Fibroblast of mammary gland (primary cell): ENCODE measurements at regions not wholly inside any gene's neighbourhood (a gene's known extent, or its start where the extent isn't known, plus 50 kb on each side); places are given as distances from the start of the nearest gene placed in this dataset.

ENCODE experiments used
- DNase-seq: peaks from one replicate; pipeline ENCODE4 v3.0.0-alpha.2; 2010; ENCODE audit warnings: low read depth
- H3K4me3 ChIP-seq: 2 replicates; pipeline ENCODE4 v1.5.1; 2011; ENCODE audit warnings: low read depth, mild to moderate bottlenecking, low read length, moderate library complexity; ENCODE audit not compliant: control insufficient read depth
- TF ChIP-seq, protein P1 (sequence below): conservative IDR thresholded peaks from 2 replicates; pipeline ENCODE4 v1.5.1; 2011; ENCODE audit warnings: low read depth, low read length, inconsistent platforms; ENCODE audit not compliant: control insufficient read depth, insufficient read depth

DNA sequence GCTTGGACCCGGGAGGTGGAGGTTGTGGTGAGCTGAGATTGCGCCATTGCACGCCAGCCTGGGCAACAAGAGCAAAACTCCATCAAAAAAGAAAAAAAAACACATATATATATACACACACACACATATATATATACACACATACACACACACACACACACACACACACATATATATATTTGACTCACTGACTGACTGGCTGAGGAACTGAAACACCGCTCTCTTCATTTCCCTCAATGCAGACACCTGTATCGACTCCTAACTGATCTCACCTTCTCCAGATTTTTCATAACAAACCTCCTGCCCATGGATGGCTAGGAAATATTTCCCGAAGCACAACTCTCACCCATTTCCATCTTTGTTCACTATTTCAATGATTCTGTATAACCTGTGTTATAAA is 140.7 kb upstream of the ANO3 start:
- no peak overlapping the region for H3K4me3 ChIP-seq
- no peak for DNase-seq
- TF ChIP-seq, protein P1, sequence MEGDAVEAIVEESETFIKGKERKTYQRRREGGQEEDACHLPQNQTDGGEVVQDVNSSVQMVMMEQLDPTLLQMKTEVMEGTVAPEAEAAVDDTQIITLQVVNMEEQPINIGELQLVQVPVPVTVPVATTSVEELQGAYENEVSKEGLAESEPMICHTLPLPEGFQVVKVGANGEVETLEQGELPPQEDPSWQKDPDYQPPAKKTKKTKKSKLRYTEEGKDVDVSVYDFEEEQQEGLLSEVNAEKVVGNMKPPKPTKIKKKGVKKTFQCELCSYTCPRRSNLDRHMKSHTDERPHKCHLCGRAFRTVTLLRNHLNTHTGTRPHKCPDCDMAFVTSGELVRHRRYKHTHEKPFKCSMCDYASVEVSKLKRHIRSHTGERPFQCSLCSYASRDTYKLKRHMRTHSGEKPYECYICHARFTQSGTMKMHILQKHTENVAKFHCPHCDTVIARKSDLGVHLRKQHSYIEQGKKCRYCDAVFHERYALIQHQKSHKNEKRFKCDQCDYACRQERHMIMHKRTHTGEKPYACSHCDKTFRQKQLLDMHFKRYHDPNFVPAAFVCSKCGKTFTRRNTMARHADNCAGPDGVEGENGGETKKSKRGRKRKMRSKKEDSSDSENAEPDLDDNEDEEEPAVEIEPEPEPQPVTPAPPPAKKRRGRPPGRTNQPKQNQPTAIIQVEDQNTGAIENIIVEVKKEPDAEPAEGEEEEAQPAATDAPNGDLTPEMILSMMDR, result no peak

- DNase-seq, result peak; percentile 84
- TF ChIP-seq, protein P1, result no peak
- no peak overlapping the region for H3K4me3 ChIP-seq
Observed at GRCh38 chr11:26193694-26194365, 138.1 kb upstream of the ANO3 start.

GRCh38 chr11:26194881-26195280 is 137.0 kb upstream of the ANO3 start:
- no peak overlapping the region for H3K4me3 ChIP-seq
- TF ChIP-seq, protein P1, result no peak
- DNase-seq, result no peak

DNA sequence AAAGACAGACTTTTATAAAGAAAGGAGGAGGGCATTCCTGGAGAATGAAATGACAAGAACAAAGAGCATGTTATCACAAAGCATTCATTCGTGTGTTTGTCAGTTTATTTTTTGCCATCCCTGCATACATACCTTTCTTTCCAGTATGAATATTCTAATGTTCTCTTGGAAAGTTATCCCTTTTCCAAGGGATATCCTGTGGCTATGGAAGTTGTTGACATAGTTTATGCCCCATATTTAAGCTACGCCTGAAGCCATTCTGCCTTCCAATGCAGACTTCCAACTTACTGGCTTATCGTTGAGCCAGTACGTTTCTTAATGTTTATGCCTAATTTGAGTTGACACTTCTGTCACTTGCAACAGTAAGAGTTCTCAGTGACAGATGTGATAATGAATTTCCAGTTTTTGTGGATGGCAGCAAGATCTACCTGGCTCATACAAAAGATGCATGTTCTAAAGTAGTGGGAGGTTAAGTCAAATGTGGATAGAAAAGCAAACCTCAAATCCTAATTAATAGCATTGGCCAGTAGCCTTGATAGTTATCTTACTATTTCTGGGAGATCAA is 133.3 kb upstream of the ANO3 start:
- no peak overlapping the region for H3K4me3 ChIP-seq
- DNase-seq, result no peak
- TF ChIP-seq, protein P1, result no peak

GRCh38 chr11:26199331-26200095 is 132.4 kb upstream of the ANO3 start:
- peak; percentile 80 for DNase-seq
- TF ChIP-seq, protein P1, result no peak
- no peak overlapping the region for H3K4me3 ChIP-seq

GRCh38 chr11:26201411-26201810 is 130.5 kb upstream of the ANO3 start:
- TF ChIP-seq, protein P1, result no peak
- DNase-seq, result peak; percentile 86

More at GRCh38 chr11:26201411-26201810, 130.5 kb upstream of the ANO3 start:
- no peak overlapping the region for H3K4me3 ChIP-seq
